HEK293 (cell line): ENCODE measurements at regions not wholly inside any gene's neighbourhood (a gene's known extent, or its start where the extent isn't known, plus 50 kb on each side); places are given as distances from the start of the nearest gene placed in this dataset.

Experiments used
- CTCF ChIA-PET: fragments of 350-600 bp; formaldehyde crosslinking; extraction: SDS; loops from one replicate; lab custom pipeline; 2021; ENCODE audit warnings: antibody characterized with exemption; lab: Yijun Ruan, JAX
- POLR2A ChIA-PET: fragments of 300-600 bp; formaldehyde crosslinking; extraction: SDS; loops from one replicate; lab custom pipeline; 2020; ENCODE audit warnings: antibody characterized with exemption, inconsistent platforms; lab: Yijun Ruan, JAX
- H3K27ac ChIP-seq: fragments of 200-500 bp; sonication (Bioruptor generic); 2 replicates; pipeline ENCODE4 v1.5.1; 2014; ENCODE audit warnings: low read depth, low read length, control low read depth, inconsistent platforms; ENCODE audit errors: extremely low read depth
- H3K36me3 ChIP-seq, 2 experiments: fragments of 200-500 bp in 1 of 2; sonication (Bioruptor generic) in 1 of 2; 1 replicate in 1 of 2; 2 replicates in 1 of 2; pipeline ENCODE4 v1.5.1; 2014 to 2017; ENCODE audit warnings: inconsistent platforms in 2 of 2, low read length in 2 of 2; ENCODE audit not compliant: control insufficient read depth in 2 of 2, insufficient read depth in 1 of 2
- H3K4me1 ChIP-seq: fragments of 200-500 bp; sonication (Bioruptor generic); 2 replicates; pipeline ENCODE4 v1.5.1; 2014; ENCODE audit warnings: mild to moderate bottlenecking, low read length, inconsistent platforms; ENCODE audit not compliant: control insufficient read depth, insufficient read depth
- H3K4me3 ChIP-seq: 2 replicates; pipeline ENCODE4 v1.5.1; 2011; ENCODE audit warnings: low read depth, mild to moderate bottlenecking, control low read depth, low read length, moderate library complexity
- H3K9me3 ChIP-seq: fragments of 200-500 bp; sonication (Bioruptor generic); 2 replicates; pipeline ENCODE4 v1.5.1; 2014; ENCODE audit warnings: low read depth, low read length, inconsistent platforms; ENCODE audit not compliant: control insufficient read depth, insufficient read depth
- BCL6B ChIP-seq: fragments of 450-650 bp; formaldehyde crosslinking; IDR thresholded peaks from 2 replicates; pipeline ENCODE4 v1.5.1; 2017; ENCODE audit warnings: missing biosample characterization, missing genetic modification characterization
- CTCF ChIP-seq: fragments of 450-650 bp; formaldehyde crosslinking; IDR thresholded peaks from 2 replicates; pipeline ENCODE4 v1.5.1; 2016; ENCODE audit warnings: missing biosample characterization, missing genetic modification characterization
- IKZF3 ChIP-seq: fragments of 450-650 bp; IDR thresholded peaks from 2 replicates; pipeline ENCODE4 v1.5.0; 2018; ENCODE audit warnings: missing biosample characterization, mild to moderate bottlenecking, missing genetic modification characterization, moderate library complexity
- OVOL3 ChIP-seq: fragments of 450-650 bp; formaldehyde crosslinking; IDR thresholded peaks from 2 replicates; pipeline ENCODE4 v1.5.1; 2016; ENCODE audit warnings: missing biosample characterization, missing genetic modification characterization
- PRDM1 ChIP-seq: fragments of 450-650 bp; formaldehyde crosslinking; IDR thresholded peaks from 2 replicates; pipeline ENCODE4; 2016; ENCODE audit warnings: missing biosample characterization, missing genetic modification characterization
- PRDM10 ChIP-seq: fragments of 450-650 bp; formaldehyde crosslinking; IDR thresholded peaks from 2 replicates; pipeline ENCODE4 v1.5.1; 2016; ENCODE audit warnings: missing biosample characterization, missing genetic modification characterization
- RBAK ChIP-seq: fragments of 450-650 bp; formaldehyde crosslinking; IDR thresholded peaks from 2 replicates; pipeline ENCODE4 v1.5.1; 2016; ENCODE audit warnings: missing biosample characterization, missing genetic modification characterization
- REPIN1 ChIP-seq: fragments of 450-650 bp; formaldehyde crosslinking; IDR thresholded peaks from 2 replicates; pipeline ENCODE4 v1.5.1; 2017; ENCODE audit warnings: missing biosample characterization, missing genetic modification characterization, low read depth
- SALL2 ChIP-seq: fragments of 450-650 bp; formaldehyde crosslinking; IDR thresholded peaks from 2 replicates; pipeline ENCODE4 v1.5.0; 2017; ENCODE audit warnings: missing biosample characterization, mild to moderate bottlenecking, missing genetic modification characterization, borderline replicate concordance
- SP3 ChIP-seq: fragments of 450-650 bp; formaldehyde crosslinking; IDR thresholded peaks from 2 replicates; pipeline ENCODE4 v1.5.1; 2016; ENCODE audit warnings: missing biosample characterization, missing genetic modification characterization
- TRIM28 ChIP-seq: IDR thresholded peaks from 2 replicates; pipeline ENCODE4 v1.6.1; 2011; ENCODE audit warnings: low read length, control low read depth, borderline replicate concordance
- ZBTB1 ChIP-seq: fragments of 450-650 bp; formaldehyde crosslinking; IDR thresholded peaks from 2 replicates; pipeline ENCODE4 v1.5.1; 2016; ENCODE audit warnings: missing biosample characterization, missing genetic modification characterization
- ZBTB17 ChIP-seq: fragments of 450-650 bp; formaldehyde crosslinking; IDR thresholded peaks from 2 replicates; pipeline ENCODE4 v1.5.1; 2016; ENCODE audit warnings: missing biosample characterization, missing genetic modification characterization
- ZFP37 ChIP-seq: fragments of 450-650 bp; formaldehyde crosslinking; IDR thresholded peaks from 2 replicates; pipeline ENCODE4 v1.5.1; 2016; ENCODE audit warnings: missing biosample characterization, missing genetic modification characterization
- ZNF133 ChIP-seq: fragments of 450-650 bp; formaldehyde crosslinking; IDR thresholded peaks from 2 replicates; pipeline ENCODE4 v1.5.1; 2016; ENCODE audit warnings: missing biosample characterization, missing genetic modification characterization
- ZNF335 ChIP-seq: fragments of 450-650 bp; formaldehyde crosslinking; conservative IDR thresholded peaks from 2 replicates; pipeline ENCODE4 v1.5.1; 2016; ENCODE audit warnings: missing biosample characterization, missing genetic modification characterization
- ZNF473 ChIP-seq: fragments of 450-650 bp; formaldehyde crosslinking; IDR thresholded peaks from 2 replicates; pipeline ENCODE4 v1.5.1; 2017; ENCODE audit warnings: missing biosample characterization, missing genetic modification characterization
- ZNF561 ChIP-seq: fragments of 450-650 bp; IDR thresholded peaks from 2 replicates; pipeline ENCODE4 v1.5.1; 2018; ENCODE audit warnings: missing biosample characterization, missing genetic modification characterization, borderline replicate concordance
- ZNF621 ChIP-seq: fragments of 450-650 bp; formaldehyde crosslinking; IDR thresholded peaks from 2 replicates; pipeline ENCODE4 v1.5.1; 2017; ENCODE audit warnings: missing biosample characterization, missing genetic modification characterization
- ZSCAN16 ChIP-seq: fragments of 450-650 bp; formaldehyde crosslinking; IDR thresholded peaks from 2 replicates; pipeline ENCODE4 v1.5.1; 2016; ENCODE audit warnings: missing biosample characterization, missing genetic modification characterization
- ZSCAN18 ChIP-seq: fragments of 450-650 bp; formaldehyde crosslinking; IDR thresholded peaks from 2 replicates; pipeline ENCODE4 v1.5.1; 2016; ENCODE audit warnings: missing biosample characterization, missing genetic modification characterization
- ZSCAN4 ChIP-seq: fragments of 450-650 bp; formaldehyde crosslinking; IDR thresholded peaks from 2 replicates; pipeline ENCODE4 v1.5.1; 2017; ENCODE audit warnings: missing biosample characterization, missing genetic modification characterization

- no peak for TF ChIP-seq SALL2 (tag by site-specific recombination)
- no peak for TF ChIP-seq ZNF133 (tag by site-specific recombination)
Measured at GRCh38 chr6:100160930-100161329, 166.9 kb upstream of the MCHR2 start (continued).

GRCh38 chr6:100155141-100155540 is 161.1 kb upstream of the MCHR2 start:
- Histone ChIP-seq H3K4me1 (no peaks in the 10 kb centered on the region), H3K36me3 (peaks cover 0 to 26% of the 10 kb centered on the region in 2 experiments; a peak in 1 of 3 replicates), H3K9me3 (no peaks in the 10 kb centered on the region)
- ChIA-PET CTCF (no interaction called here), POLR2A (no interaction called here)
- 0 out of 2 replicates have a peak, but pooled peaks have one; percentile 28 for TF ChIP-seq BCL6B (tag by site-specific recombination)
- TF ChIP-seq ZSCAN18 (tag by site-specific recombination): no peak
- TF ChIP-seq, all 188 proteins: peak for 1
- Histone ChIP-seq H3K27ac (no peak overlapping the region), H3K4me3 (no peak overlapping the region)

- POLR2A ChIA-PET: no interaction called here
- TF ChIP-seq ZBTB1 (tag by site-specific recombination) (no peak), TRIM28 (no peak), ZBTB17 (no peak), ZSCAN16 (tag by site-specific recombination) (no peak), ZNF561 (tag by site-specific recombination) (no peak), ZNF621 (tag by site-specific recombination) (no peak), SP3 (tag by site-specific recombination) (no peak), REPIN1 (tag by site-specific recombination) (no peak), ZFP37 (tag by site-specific recombination) (no peak), PRDM1 (tag by site-specific recombination) (no peak), ZNF335 (no peak), IKZF3 (no peak), RBAK (tag by site-specific recombination) (no peak), OVOL3 (no peak)
- TF ChIP-seq, all 188 proteins: peak for 0
- Histone ChIP-seq H3K4me1 (no peaks in the 10 kb centered on the region), H3K36me3 (peaks cover 0 to 28% of the 10 kb centered on the region in 2 experiments; a peak in 1 of 3 replicates), H3K27ac (no peak overlapping the region), H3K9me3 (no peaks in the 10 kb centered on the region), H3K4me3 (no peak overlapping the region)
- CTCF ChIA-PET: interaction anchor here (0.6 to 1.3 kb wide), 5 partner anchors 23 to 294 kb away, joined by 3 to 6 read pairs (median 3); no protein-coding TSS in a partner anchor
Measured at GRCh38 chr6:100153636-100154275, 159.7 kb upstream of the MCHR2 start.

GRCh38 chr6:100152201-100152600 is 158.2 kb upstream of the MCHR2 start:
- no peak overlapping the region for H3K27ac ChIP-seq
- POLR2A ChIA-PET: no interaction called here
- CTCF ChIA-PET: interaction anchor here (1.1 kb wide), 1 partner anchor 25 kb away, joined by 4 read pairs; no protein-coding TSS in a partner anchor
- peaks cover 0 to 23% of the 10 kb centered on the region in 2 experiments; a peak in 1 of 3 replicates for H3K36me3 ChIP-seq
- H3K9me3 ChIP-seq: no peaks in the 10 kb centered on the region
- no peak overlapping the region for H3K4me3 ChIP-seq
- peaks cover 7% of the 10 kb centered on the region for H3K4me1 ChIP-seq
- no peak for TF ChIP-seq ZNF473 (tag by site-specific recombination)
- TF ChIP-seq CTCF (tag by site-specific recombination): no peak
- no peak for TF ChIP-seq ZSCAN4
- no peak for TF ChIP-seq PRDM10 (tag by site-specific recombination)
